Stimulated activated CD4-positive, alpha-beta T cell treated with anti-CD3 and anti-CD28 coated beads, TNF-alpha, amount 100 ng/mL, for 48 hours (primary cell): ENCODE measurements at regions not wholly inside any gene's neighbourhood (a gene's known extent, or its start where the extent isn't known, plus 50 kb on each side); places are given as distances from the start of the nearest gene placed in this dataset.
"Not testable (repeated sequence)": the region's sequence is repeated elsewhere in the genome, so short reads cannot be mapped to it uniquely, and the experiment has no call there.

Experiments used
- DNase-seq, 3 donors: peaks; one replicate each; pipeline ENCODE4 v3.0.0-alpha.2; 2020; ENCODE audit warnings: low read depth in 3 of 3

DNA sequence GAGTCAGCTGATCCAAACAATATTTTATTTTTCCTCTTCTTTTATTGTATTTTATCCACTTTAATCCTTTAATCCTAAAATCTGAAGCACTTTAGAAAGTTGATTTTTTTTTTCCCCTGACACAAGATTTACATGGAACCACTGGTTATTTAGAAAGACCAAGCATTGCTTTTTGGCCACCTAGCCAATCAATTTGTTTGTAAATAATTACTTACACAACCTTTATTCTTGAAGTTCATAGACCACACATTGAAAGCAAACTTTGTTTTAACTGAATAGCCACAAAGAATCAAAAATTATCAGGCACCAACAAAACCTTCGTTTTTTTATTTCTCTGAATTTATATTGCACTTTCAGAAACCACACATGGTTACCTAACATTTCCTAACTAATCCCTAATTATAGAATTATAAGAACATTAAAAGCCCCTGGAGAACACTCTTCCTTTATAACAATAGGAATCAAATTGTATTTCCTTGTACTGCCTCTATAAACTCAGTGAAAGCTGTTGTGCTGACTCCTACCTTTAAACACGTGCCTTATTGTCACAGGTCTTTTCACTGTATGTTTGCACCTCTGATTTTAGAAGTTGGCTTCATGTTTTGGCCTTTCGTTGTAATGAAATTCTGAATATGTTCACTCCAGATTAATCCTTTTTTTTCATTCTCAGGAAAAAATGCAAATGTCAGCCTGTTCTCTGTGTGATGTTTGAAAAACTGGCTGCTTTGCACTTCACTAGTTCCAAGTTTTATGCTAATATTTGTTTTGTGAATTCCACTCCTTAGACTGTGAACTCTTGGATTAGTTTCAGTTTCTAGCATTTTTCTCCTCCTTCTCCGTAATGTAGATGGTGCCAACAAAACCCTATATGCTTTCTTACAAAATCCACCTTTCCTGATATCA, 1511.9 kb downstream of the REEP3 start:
- DNase-seq, result no peak

DNA sequence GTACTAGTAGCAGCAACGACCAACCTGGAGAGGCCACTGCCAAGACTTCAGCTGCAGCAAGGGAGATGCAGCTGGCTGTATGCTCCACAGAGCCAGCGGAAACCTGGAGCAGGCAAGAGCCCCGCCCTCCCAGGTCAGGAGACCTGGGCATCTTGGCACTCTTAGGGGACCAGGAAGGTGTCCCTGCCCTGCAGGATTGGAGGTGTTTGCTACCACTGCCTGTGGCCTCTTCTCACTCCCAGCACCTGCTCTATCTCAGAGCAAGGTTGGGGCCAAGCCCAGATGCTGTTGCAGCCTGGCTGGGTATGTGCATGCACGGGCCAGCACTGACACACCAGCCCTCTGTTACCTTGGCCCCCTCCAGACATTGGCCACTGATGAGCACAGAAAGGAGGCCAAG, 1512.8 kb downstream of the REEP3 start:
- DNase-seq, result no peak

DNA sequence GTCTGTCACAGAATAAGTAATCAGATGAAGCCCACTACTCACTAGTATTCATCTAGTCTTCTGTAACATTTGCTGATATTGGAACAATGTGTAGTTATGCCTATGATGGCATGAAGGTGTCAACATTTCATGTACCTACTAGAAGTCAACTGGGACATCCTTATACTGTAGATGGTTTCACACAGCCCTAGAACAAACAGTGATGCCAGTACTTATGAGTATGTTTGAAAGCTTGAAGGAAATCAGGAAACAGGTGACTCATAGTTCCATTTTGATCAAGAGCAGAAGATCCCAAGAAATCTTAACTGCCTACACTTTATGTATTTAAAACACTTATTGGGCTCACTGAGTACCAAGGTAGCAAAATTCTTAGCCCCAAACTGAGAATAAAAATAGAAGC, 1519.6 kb downstream of the REEP3 start:
- no peak for DNase-seq

DNA sequence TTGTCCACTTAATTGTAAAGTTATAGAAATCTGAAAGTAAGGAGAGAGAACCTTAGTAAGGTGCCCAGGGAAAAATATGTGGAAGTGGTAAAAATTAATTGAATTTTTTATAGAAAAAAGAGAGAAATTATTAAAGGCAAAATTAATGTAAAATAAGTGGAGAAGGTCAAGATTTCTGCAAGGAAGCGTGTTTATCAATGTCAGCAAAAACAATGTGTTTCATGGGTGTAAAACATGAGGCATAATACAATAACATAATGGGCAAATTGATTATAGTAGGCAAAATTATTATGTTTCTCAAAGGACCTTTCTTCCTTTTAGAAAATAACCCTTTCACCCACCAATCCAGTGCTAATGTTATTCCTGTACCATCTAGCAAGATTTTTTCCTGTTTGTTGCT, 1520.1 kb downstream of the REEP3 start:
- no peak for DNase-seq

DNA sequence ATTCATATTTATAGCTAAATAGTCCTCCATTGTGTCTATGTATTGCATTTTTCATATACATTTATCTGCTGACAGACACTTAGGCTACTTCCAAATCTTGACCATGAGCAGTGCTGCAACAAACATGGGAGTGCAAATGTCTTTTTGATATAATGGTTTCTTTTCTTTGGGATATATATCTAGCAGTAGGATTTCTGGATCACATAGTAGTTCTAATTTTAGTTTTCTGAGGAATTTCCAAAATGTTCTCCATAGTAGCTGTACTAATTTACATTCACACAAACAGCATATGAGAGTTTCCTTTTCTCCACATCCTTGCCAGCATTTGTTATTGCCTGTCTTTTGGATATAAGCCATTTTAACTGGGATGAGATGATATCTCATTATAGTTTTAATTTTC, 1521.3 kb downstream of the REEP3 start:
- no peak for DNase-seq

DNA sequence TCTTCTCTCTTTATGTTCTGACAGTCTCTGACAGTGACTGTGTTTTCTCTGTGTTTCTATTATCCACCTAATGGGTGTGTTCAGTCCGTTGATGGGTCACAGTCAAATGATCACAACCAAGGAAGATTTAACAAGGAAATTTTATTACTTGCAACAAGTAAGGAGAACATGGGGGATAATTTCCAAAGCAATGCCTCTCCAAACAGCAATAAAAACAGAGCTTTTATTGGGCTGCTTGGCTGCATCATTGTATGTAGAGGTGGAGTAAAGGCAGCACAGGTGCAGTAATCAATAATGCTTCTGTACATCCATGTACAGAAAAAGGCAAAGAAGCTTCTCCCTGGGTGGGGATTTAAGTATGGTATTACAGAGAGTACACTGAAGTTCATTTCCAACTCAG, 1525.6 kb downstream of the REEP3 start:
- no peak for DNase-seq

DNA sequence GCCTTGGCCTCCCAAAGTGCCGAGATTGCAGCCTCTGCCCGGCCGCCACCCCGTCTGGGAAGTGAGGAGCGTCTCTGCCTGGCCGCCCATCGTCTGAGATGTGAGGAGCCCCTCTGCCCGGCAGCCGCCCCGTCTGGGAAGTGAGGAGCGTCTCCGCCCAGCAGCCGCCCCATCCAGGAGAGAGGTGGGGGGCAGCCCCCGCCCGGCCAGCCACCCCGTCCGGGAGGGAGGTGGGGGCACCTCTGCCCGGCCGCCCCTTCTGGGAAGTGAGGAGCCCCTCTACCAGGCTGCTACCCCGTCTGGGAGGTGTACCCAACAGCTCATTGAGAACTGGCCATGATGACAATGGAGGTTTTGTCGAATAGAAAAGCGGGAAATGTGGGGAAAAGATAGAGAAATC, 1530.9 kb downstream of the REEP3 start:
- not testable (repeated sequence) for DNase-seq

DNA sequence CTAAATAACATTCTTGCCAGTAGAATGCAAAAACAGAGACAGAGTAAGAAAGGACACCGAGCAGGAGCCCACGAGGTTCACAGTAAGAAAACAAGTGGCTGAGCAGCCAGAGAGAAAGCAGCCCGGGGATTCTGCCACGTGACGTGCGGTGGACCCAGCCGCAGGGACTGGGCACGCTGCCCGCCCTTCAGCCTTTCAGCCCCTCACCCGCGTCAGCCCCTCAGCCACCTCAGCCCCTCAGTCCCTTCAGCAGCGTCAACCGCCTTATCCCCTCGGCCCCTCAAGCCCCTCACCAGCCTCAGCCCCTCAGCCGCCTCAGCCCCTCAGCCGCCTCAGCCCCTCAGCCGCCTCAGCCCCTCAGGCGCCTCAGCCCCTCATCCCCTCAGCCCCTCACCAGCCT, 1532.2 kb downstream of the REEP3 start:
- not testable (repeated sequence) for DNase-seq

DNA sequence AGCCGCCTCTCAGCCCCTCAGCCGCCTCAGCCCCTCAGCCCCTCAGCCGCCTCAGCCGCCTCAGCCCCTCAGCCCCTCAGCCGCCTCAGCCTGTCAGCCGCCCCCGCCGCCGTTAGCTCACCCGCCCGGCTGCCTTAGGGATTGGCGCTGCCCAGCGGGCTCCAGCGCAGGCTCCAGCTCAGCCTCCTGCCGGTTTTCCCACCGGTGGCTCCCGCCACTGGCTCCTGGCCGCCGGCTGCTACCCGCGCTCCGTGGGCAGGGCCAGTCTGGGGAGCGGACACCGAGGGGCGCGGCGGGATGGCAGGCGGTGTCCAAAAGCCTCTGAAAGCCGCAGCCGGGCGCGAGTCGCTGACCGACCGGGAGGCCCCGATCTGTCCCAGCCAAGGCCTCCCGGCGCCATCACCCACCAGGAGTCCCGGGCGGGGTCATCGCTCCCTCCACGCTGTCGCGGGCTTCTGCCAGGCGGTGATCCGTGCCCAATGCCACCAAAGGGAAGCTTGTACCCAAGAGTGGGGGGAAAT, 1532.7 kb downstream of the REEP3 start:
- DNase-seq, result not testable (repeated sequence)

DNA sequence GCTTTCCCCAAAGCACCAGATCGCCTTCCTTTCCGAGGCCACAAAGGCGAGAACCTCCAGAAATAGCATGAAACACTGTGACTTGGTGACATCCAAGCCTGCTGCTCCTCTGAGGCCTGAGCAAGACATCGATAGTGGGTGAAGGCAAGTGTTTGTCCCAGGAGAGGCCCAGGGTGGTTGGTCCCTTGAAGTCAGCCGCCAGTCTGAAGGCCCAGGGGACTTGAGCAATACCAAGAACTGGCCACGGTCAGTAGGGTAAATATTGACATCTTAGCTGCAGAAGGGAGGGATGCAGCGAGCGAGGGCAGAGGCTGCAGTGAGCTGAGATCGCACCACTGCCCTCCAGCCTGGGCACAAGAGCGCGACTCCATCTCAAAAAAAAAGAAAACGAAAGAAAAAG, 1533.5 kb downstream of the REEP3 start:
- DNase-seq, result not testable (repeated sequence)

DNA sequence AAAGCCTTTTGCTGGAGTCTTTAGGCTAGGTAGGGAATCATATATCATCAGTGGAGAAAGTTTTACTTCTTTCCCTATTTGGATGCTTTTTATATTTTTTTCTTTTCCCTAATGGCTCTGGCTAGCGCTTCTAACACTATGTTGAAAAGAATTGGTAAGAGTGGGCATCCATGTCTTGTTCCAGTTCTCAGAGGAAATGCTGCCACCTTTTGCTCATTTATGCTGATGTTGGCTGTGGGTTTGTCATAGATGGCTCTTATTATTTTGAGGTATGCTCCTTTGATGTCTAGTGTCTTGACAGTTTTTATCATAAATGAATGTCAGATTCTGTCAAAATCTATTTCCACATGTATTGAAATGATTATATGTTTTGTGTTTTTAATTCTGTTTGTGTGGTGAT, 1544.1 kb downstream of the REEP3 start:
- DNase-seq, result no peak

DNA sequence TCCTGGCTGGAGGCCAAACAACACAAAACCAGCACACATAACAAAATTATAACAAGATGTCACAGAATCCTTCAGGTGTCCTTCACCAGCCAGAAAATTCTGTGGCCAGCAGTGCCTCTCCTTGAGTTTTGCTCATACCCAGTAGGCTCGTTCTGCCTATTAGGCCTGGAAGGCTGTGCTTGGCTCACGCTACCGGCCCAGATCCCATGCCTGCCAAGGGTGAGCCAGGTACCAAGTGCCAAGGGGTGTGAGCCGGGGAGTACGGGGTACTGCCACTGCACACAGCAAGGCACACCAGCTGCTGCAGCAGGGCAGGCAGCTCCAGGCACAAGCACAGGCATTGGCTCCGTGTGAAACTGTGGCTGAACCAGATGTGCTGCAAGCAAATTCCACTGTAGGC, 1562.0 kb downstream of the REEP3 start:
- no peak for DNase-seq

DNA sequence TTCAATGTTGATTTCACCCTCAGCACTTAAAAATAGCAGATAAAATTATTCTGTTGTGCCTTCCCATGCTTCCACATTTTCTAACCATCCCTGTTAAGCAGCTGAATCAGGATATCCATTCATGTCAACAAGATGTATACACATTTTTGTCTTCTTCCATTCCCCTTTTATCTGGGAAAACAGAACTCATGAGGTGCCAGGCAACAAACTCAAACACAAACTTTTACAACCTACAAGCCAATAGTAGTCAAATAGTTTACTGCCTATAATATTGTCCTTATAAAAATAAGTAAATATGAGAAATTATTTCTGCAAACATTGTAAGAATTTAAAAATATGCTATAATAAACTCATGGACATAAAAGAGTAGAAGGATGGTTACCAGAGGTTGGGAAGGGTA, 1569.8 kb downstream of the REEP3 start:
- no peak for DNase-seq

DNA sequence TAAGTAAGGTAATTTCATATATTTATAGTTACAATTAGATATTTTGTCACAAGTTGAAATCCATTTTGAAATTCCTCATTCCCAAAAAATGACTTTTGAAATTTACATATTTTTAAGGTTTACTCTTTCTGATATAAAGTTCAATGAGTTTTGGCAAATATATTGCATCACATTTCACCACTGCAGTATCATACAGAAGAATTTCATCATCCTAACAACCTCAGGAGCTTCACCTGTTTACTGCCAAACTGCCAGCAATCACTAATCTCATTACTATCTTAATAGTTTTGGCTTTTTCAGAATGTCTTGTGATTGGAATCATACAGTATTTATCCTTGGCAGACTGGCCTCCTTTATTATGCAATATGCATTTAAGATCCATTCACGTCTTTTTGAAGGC, 1578.9 kb downstream of the REEP3 start:
- DNase-seq, result no peak

DNA sequence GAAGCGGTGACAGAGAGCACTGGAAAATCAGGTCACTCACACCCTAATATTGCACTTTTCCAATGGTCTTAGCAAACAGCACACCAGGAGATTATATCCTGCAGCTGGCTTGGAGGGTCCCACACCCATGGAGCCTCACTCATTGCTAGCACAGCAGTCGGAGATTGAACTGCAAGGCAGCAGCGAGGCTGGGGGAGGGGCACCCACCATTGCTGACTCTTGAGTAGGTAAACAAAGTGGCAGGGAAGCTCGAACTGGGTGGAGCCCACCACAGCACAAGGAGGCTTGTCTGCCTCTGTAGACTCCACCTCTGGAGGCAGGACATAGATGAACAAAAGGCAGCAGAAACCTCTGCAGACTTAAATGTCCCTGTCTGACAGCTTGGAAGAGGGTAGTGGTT, 1579.7 kb downstream of the REEP3 start:
- not testable (repeated sequence) for DNase-seq

DNA sequence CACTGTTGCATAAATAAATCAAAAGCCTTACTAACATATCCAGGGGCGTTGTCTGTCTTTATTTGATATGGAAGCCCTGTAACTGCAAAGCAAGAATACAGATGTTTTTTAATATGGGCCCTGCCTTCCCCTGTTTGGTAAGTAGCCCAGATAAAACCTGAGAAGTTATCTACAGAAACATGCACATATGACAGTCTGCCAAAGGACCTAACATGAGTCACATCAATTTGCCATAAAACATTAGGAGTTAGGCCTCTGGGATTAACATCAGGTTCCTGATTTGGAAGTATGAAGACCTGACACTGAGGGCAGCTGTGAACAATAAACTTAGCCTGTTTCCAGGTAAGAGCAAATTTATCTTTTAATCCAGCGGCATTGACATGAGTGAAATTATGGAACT, 1588.8 kb downstream of the REEP3 start:
- no peak for DNase-seq

DNA sequence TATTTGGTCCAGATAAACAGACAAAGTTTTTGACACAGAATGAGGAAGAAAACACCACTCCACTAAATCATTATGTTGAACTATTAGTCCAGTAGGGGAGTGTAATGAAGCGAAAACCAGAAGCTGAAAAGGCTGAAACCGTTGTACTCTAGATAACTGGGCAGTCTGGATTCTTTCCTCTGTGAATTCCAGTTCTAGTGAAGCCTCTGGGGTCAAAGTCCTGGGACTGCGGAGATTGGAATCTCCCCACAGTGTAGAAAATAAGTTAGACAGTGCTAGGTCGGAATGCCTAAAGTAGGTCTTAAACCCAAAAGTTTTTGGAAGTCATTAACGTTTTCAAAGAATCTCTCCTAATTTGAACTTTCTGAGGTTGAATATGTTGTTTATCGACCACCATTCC, 1589.9 kb downstream of the REEP3 start:
- DNase-seq, result not testable (repeated sequence)

DNA sequence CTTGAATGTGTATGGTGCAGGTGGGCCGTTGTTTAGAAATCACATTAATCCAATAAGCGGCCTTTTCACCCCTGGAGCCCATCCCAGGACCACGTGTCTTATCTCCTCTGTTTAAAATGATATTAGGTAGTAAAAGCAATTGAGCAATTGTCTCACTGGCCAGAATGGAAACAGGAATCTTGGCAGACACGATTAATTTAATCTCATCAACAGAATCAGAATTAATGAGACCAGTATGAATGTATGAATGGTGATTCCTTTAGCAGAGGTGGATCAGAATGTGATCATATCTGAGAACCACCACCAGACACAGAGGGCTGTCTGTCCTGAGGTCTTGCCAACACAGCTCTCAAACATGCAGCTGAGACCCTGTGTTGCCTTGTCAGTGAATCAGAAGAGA, 1591.4 kb downstream of the REEP3 start:
- DNase-seq, result no peak

DNA sequence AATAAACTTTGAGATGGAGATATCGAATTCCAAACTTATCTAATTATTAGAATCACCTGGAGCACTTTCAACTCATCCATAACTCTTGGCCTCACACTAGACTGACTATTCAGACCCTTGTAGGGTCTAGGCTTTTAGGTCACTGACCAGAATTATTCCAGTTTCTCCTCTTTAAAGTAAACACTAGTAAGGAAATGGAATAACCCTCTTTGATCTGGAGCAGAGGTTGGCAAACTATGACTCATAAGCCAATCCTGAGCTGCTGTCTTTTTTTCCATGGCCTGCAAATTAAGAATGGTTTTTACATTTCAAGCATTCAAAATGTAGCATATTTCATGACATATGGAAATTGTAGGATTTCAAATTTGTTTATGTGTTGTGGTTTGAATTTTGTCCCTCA, 1601.9 kb downstream of the REEP3 start:
- no peak for DNase-seq

DNA sequence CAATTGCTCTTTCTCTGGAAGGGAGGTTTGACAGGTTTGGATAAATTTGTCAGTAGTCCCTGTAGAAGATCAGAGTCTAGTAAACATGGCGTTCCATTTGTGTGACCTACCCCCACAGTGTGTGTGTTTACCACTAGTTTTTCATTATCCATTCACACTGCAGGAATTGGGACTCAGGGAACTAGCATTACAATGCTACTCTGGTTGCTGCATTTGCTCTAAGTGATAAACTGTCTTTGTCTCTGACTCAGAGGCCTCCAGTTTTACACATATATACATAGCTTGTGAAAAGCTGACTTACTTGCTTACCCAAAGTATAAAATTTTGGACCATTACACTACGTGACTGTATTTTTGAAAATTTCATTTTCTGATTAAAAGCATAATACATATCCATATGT, 1604.0 kb downstream of the REEP3 start:
- no peak for DNase-seq

DNA sequence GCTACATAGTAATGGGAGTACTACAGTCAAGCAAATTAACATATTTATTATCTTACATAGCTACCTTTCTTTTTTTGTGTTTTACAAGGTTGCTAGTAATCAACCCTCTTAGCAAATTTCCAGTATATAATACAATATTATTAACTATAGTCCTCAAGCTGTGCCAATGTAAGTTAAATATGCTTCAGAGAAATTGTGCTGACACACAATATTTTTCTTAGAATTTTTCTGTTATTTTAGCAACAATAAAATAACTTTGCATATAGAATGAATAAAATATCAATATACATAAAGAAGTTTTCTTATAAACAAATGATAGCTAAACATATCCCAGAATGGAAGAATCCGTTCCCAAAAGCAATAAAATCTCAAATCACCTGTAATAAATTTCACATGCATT, 1605.1 kb downstream of the REEP3 start:
- DNase-seq, result no peak

DNA sequence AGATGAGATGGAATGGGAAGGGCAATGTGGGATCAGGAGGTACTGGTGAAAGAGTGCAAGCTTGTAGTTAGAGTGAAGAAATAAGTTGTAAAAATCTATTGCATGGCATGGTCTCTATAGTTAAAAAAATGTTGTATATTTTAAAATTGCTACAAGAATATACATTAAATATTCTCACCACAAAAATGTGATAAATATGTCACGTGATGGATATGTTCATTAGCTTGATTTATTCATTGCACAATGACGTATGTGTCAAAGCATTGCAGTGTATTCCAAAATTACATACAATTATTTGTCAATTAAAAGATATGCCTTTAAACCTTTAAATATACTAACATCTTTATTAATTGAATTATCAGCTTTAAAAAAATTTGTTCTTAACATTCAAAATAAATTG, 1607.1 kb downstream of the REEP3 start:
- no peak for DNase-seq

DNA sequence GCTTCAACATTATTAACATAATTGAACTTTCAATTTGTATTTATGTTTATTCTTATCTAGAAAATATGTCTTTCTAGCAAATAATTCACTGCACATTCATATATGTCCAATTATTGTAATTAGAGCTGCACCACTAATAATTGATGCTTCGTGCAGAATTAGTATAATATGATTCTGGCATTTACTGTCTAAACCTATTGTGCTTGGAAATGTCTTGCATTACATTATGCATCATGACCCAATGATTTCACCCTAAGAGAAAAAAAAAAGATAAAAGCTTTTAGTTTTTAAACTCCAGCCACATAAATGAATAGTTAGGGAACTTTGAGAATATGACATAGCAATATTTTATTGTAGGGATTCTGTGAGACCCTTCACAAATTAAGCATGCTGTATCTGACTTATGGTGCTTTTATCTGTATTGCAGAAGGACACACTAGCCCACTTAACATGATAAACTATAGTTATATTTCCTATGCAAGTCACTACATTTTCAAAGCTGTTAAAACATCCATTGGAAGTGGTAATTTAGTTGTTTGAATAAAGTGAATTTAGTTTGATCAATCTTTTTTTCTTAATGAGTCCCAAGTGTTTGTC, 1609.1 kb downstream of the REEP3 start:
- no peak for DNase-seq
